HCT116 (cell line): ENCODE measurements at regions not wholly inside any gene's neighbourhood (a gene's known extent, or its start where the extent isn't known, plus 50 kb on each side); places are given as distances from the start of the nearest gene placed in this dataset.

Experiments
- CTCF ChIP-seq, 3 experiments: fragments of 200-600 bp in 1 of 3; sonication (generic) in 1 of 3; IDR thresholded peaks in 2 of 3; conservative IDR thresholded peaks in 1 of 3; 2 replicates each; pipeline ENCODE4 v1.5.1; 2012 to 2017; ENCODE audit warnings: low read depth in 2 of 3, low read length in 2 of 3, antibody characterized with exemption in 1 of 3, borderline replicate concordance in 1 of 3, control low read depth in 1 of 3, mild to moderate bottlenecking in 1 of 3, mixed read lengths in 1 of 3, mixed run types in 1 of 3, moderate library complexity in 1 of 3; ENCODE audit not compliant: insufficient read depth in 1 of 3
- POLR2AphosphoS5 ChIP-seq: IDR thresholded peaks from 2 replicates; pipeline ENCODE4 v1.6.1; 2011; ENCODE audit warnings: mild to moderate bottlenecking, low read depth, low read length, moderate library complexity
- YY1 ChIP-seq: IDR thresholded peaks from 2 replicates; pipeline ENCODE4 v1.6.1; 2011; ENCODE audit warnings: low read length, low read depth, moderate library complexity, mild to moderate bottlenecking; ENCODE audit not compliant: insufficient replicate concordance; ENCODE audit errors: extremely low read depth

GRCh38 chr7:80334908-80335307, 177.0 kb downstream of the GNAT3 start:
- TF ChIP-seq YY1 (no peak), CTCF (IDR thresholded peaks at IDR 0.05 in 2 of 3, conservative IDR thresholded peaks at IDR 0.05 in 1 of 3; ENCODE audit: borderline replicate concordance in 1 of 3, insufficient read depth in 1 of 3, low read depth in 2 of 3, low read length in 2 of 3) (no peak), POLR2AphosphoS5 (no peak)
